Ectodermal cell (in vitro differentiated cells): ENCODE measurements at regions not wholly inside any gene's neighbourhood (a gene's known extent, or its start where the extent isn't known, plus 50 kb on each side); places are given as distances from the start of the nearest gene placed in this dataset.

Source experiments
- H3K27ac ChIP-seq: 2 replicates; pipeline ENCODE4 v1.7.0; 2013; ENCODE audit warnings: mild to moderate bottlenecking, low read depth, low read length; ENCODE audit not compliant: insufficient read depth, poor library complexity, severe bottlenecking
- H3K27me3 ChIP-seq: 2 replicates; pipeline ENCODE4 v1.7.0; 2013; ENCODE audit warnings: mild to moderate bottlenecking, low read length; ENCODE audit not compliant: insufficient read depth, control insufficient read depth, poor library complexity, severe bottlenecking
- H3K36me3 ChIP-seq: one replicate; pipeline ENCODE4 v1.7.0; 2013; ENCODE audit warnings: low read length; ENCODE audit not compliant: control insufficient read depth, insufficient read depth
- H3K4me1 ChIP-seq: one replicate; pipeline ENCODE4 v1.7.0; 2013; ENCODE audit warnings: low read length; ENCODE audit not compliant: control insufficient read depth, insufficient read depth
- H3K4me3 ChIP-seq: 2 replicates; pipeline ENCODE4 v1.7.0; 2013; ENCODE audit warnings: low read depth, low read length, control low read depth; ENCODE audit not compliant: insufficient read depth
- H3K9me3 ChIP-seq: 2 replicates; pipeline ENCODE4 v1.7.0; 2013; ENCODE audit warnings: mild to moderate bottlenecking, low read length, moderate library complexity; ENCODE audit not compliant: control insufficient read depth
- WGBS, 2 experiments: methylation state at CpG; one replicate each; pipeline ENCODE4 v1.1.7; 2013; ENCODE audit warnings: missing lambda C conversion rate in 2 of 2; 5-methylcytosine and 5-hydroxymethylcytosine counted together

DNA sequence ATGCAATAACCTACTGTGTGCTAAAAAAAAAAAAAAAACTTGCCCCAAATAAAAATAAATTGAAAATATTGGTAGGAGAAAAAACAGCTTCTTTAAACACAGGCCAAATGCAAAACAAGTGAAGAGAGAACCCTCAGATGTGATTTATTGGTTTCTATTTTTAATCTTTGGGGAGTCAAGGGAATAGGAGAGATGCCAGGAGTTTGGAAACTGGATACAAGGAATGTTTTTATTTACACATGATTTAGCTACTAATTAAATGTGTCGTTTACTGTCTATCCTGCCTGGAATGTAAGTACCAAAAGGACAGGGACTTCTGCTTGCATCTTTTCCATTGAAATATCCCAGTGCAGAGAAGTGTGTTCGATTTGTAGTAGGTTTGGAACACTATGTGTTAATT is 810.7 kb downstream of the MAFB start:
- WGBS, 2 experiments: 88 to 95% methylated on average over 2 of the region's 2 CpGs
- H3K9me3 ChIP-seq: no peaks in the 10 kb centered on the region
- no peak overlapping the region for H3K27ac ChIP-seq
- no peaks in the 10 kb centered on the region for H3K36me3 ChIP-seq
- H3K4me3 ChIP-seq: no peak overlapping the region
- H3K4me1 ChIP-seq: peaks cover 16% of the 10 kb centered on the region
- no peaks in the 10 kb centered on the region for H3K27me3 ChIP-seq

DNA sequence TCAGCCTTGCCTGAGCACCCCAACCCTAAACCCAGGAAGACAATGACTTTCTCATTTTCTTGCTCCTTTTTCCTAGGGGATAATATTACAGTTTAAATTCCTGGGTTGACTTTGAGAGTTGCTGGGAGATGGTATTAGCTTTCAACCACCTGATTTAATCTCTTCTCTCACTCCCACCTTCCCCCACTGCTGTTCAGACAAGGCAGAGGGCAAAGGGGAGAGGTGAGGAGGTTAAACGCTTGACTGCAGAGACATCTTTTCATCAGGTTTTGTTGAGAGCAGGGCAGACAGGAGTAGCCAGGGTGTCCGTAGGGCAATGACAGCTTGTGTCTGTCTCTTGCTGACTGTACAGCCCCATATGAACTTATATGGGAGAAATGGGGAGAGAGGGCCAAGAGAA is 811.2 kb downstream of the MAFB start:
- no peak overlapping the region for H3K4me3 ChIP-seq
- H3K36me3 ChIP-seq: no peaks in the 10 kb centered on the region
- no peaks in the 10 kb centered on the region for H3K9me3 ChIP-seq
- WGBS, 2 experiments: 61 to 64% methylated on average over 2 of the region's 2 CpGs
- H3K27ac ChIP-seq: peak overlapping the region; percentile 77
- peaks cover 16% of the 10 kb centered on the region for H3K4me1 ChIP-seq
- H3K27me3 ChIP-seq: no peaks in the 10 kb centered on the region

DNA sequence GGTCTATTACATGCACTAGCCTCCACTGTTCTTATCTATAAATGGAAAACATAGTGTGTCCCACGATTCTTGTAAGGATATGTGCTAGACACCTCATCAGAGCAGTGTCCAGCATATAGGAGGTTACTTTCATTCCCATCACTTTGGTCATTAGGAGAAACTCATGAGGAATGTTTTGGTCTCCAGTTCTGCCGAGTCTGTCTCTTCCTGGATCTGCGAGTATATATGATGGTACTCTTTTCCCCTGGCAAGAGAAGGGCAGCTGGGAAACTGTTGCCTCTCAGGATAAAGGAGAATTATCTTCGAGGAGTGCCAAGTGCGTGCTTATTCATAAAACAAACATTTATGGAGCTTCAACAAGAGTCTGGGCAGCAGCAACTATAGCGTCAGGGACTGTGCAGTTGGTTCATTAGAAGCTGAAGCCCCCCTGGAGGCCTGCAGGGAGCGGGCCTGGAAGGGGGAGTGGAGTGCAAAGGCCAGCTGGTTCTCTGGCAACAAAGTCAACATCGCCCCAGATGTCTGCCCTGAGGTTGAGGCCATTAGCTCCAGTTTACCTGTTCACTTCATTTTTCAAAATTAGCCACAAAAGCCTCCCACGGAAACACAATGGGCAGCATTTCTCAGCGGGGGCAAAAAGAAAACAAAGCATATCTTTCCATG is 811.9 kb downstream of the MAFB start:
- peak overlapping the region; percentile 77 for H3K27ac ChIP-seq
- no peaks in the 10 kb centered on the region for H3K27me3 ChIP-seq
- H3K4me1 ChIP-seq: peaks cover 16% of the 10 kb centered on the region
- whole genome bisulfite sequencing, 2 experiments: 89 to 90% methylated on average over 10 of the region's 10 CpGs
- H3K36me3 ChIP-seq: no peaks in the 10 kb centered on the region
- no peaks in the 10 kb centered on the region for H3K9me3 ChIP-seq
- H3K4me3 ChIP-seq: no peak overlapping the region

DNA sequence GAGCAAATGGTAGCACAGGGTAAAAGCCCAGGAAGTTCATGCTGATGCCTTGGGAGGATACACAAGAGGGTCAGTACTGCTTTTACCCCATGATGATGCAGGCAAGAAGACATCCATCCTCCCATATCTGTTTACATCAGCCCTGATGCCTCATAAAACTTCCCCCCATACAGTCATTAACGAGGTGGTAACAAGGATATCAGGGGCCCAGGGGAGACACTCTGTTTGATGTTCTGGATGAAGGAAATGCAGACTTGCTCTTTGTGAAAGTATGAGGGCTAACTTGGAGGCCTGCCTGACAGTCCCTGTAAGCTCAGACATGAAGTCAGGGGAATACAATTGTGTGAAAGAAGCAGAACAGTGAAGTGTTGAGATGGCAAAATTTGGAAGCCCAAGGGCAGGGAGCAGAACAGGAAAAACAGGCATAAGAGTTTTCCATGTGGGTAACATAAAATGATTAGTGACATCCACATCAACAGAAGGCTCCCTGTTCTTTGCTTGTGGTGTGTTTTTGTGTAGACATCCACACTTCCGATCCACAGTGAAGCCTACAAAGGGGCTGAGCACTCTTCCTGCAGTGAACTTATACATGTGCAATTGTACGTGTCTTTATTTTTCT is 813.4 kb downstream of the MAFB start:
- no peaks in the 10 kb centered on the region for H3K9me3 ChIP-seq
- H3K4me1 ChIP-seq: peaks cover 28% of the 10 kb centered on the region
- 84 to 94% methylated on average over 3 of the region's 3 CpGs for WGBS, 2 experiments
- no peak overlapping the region for H3K4me3 ChIP-seq
- H3K36me3 ChIP-seq: no peaks in the 10 kb centered on the region
- no peak overlapping the region for H3K27ac ChIP-seq
- H3K27me3 ChIP-seq: no peaks in the 10 kb centered on the region

DNA sequence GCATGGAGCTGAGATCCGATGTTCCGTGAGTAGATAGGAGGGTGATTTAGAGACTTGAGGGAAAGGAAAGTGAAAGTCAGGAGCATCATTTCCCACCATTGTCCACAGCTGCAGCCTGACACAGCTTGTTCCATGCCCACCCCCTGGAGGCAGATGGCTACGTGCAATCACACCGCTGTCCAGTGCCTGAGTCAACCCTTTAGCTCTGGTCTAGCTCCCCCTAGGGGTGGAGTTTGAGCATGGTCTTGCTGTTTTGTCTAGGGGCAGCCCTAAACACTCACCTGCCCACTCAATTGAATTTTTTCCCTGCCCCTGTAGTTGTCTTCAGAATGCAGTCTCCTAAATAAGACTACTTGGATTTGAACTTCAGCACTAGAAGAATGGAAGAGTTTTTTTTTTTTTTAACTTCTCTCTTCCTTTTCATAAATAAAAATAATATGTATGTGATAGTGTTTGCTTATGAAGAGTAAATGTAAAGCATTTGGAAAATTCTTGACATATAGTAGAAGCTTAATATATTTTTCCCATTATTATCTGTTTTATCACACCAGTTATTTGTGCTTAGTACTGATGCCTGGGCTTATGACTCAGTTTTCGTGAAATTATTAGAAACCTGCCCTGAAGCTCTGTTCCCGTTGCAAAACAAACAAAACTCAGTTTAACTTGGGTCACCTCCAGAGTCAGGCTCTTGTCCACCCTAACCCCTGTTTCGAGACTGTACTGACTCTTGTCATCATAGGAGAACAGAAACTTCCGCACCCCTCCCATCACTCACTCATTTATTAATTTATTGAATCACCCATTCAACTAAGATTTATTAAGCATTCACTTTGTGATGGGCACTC is 814.8 kb downstream of the MAFB start:
- H3K4me3 ChIP-seq: no peak overlapping the region
- H3K27ac ChIP-seq: no peak overlapping the region
- peaks cover 28% of the 10 kb centered on the region for H3K4me1 ChIP-seq
- no peaks in the 10 kb centered on the region for H3K27me3 ChIP-seq
- H3K9me3 ChIP-seq: no peaks in the 10 kb centered on the region
- H3K36me3 ChIP-seq: no peaks in the 10 kb centered on the region
- 74 to 76% methylated on average over 8 of the region's 8 CpGs for WGBS, 2 experiments

DNA sequence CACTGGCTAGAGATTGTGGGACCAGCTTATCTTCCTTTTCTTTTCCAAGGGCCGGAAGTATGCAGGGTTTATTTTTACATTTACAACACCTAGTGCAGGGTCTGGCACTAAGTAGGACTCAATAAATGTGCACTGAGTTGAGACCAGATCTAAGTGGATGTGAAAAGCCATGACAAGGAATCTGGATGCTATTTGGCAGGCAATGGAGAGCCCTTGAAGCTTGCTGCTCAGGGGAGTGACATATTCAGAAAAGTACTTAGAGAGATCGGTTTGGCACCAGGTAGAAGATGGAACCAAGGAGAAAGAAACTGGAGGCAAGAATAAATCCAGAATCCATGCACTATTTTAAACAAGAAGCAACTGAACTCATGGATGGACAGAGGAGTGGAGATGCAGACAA is 815.8 kb downstream of the MAFB start:
- H3K27me3 ChIP-seq: no peaks in the 10 kb centered on the region
- H3K9me3 ChIP-seq: no peaks in the 10 kb centered on the region
- H3K4me1 ChIP-seq: peaks cover 26% of the 10 kb centered on the region
- no peaks in the 10 kb centered on the region for H3K36me3 ChIP-seq
- no peak overlapping the region for H3K27ac ChIP-seq
- WGBS, 2 experiments: 92 to 93% methylated on average over 1 to 2 of the region's 2 CpGs
- no peak overlapping the region for H3K4me3 ChIP-seq

DNA sequence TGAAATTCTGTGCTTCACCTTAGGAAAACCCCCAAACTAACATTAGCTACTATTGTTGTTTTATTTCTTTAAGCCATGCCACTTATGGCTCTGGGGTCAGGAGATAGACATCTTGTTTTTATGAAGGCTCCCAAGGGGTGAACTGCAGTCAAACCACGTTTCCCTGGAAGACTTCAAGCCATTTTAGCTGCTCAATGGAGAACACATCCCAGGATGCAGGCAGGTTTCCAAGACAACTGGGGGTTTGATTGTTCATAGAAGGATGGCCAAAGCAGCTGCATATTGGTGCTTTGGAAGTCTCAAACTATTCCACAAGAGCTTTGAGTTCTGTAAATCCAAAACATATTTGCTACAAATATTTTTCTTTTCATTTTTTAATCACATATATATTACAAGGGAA is 818.0 kb downstream of the MAFB start:
- peaks cover 12% of the 10 kb centered on the region for H3K4me1 ChIP-seq
- 60 to 67% methylated on average over 1 of the region's 1 CpG for WGBS, 2 experiments
- H3K27me3 ChIP-seq: no peaks in the 10 kb centered on the region

DNA sequence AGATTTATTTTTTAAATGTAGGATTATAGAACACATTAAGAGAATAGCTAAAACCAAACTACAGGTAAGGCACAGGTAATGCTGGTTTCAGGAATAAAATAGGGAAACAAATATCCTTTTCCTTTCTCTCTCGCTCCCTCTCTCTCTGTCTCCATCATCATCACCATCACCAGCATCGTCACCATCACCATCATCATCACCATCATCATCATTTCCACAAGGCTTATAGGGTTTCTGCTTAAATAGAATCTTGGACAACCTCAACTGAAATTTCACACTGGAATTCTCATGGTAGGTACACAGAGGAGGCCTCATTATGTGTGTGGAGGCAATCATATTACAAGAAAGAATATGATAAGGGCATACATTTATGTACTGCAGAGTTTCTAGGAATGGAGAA is 823.6 kb downstream of the MAFB start:
- no peaks in the 10 kb centered on the region for H3K9me3 ChIP-seq
- no peak overlapping the region for H3K27ac ChIP-seq
- H3K4me3 ChIP-seq: no peak overlapping the region
- H3K36me3 ChIP-seq: no peaks in the 10 kb centered on the region
- H3K4me1 ChIP-seq: no peaks in the 10 kb centered on the region
- 90 to 92% methylated on average over 2 of the region's 2 CpGs for WGBS, 2 experiments
- no peaks in the 10 kb centered on the region for H3K27me3 ChIP-seq

More for the DNA sequence above, 818.0 kb downstream of the MAFB start:
- no peaks in the 10 kb centered on the region for H3K9me3 ChIP-seq
- no peaks in the 10 kb centered on the region for H3K36me3 ChIP-seq
- H3K27ac ChIP-seq: no peak overlapping the region
- H3K4me3 ChIP-seq: no peak overlapping the region

DNA sequence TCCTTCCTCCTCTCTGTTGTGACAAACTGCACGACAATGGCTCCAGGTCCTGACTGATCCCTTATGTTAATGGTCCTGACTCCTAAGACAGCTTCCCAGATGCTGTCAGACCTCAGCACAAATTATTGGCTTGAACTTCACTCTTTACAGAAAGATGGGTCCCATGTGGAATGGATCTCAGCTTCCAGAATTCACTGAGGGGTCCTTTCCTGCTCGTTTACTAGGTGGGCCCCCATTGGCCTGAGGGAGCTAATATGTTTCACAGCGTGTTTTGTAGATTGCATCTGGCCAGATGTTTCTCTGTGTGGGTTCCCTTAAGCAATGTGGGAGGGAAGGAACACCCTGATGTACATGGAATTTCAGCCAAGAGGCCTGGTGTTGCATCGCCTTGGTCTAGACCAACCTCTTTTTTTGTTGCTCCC is 826.6 kb downstream of the MAFB start:
- Histone ChIP-seq H3K4me3 (no peak overlapping the region), H3K9me3 (no peaks in the 10 kb centered on the region), H3K36me3 (no peaks in the 10 kb centered on the region), H3K4me1 (no peaks in the 10 kb centered on the region), H3K27me3 (no peaks in the 10 kb centered on the region), H3K27ac (no peak overlapping the region)
- 85% methylated on average over 4 of the region's 4 CpGs for WGBS, 2 experiments

DNA sequence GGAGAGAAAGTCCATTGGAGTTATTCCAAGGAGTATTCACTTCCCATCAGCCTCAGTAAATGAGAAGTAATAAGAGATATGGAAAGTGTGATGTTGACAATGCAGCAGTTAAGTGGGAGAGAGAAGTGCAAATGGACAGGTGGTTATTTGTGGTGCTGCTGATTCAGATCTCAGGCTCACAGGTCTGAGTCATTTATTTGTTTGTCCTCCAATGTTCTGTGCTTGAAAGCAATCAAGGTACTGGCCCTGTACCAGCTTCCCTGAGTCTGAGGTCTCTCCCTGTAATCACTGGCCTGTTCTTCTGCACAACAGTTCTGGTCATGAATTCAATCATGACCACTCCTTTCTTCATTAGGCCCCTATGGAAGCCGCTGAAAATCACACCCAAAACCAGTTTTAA is 827.7 kb downstream of the MAFB start:
- peaks cover 2% of the 10 kb centered on the region for H3K27me3 ChIP-seq
- no peak overlapping the region for H3K4me3 ChIP-seq

More for the DNA sequence above, 827.7 kb downstream of the MAFB start:
- no peaks in the 10 kb centered on the region for H3K4me1 ChIP-seq
- no peaks in the 10 kb centered on the region for H3K36me3 ChIP-seq
- no peak overlapping the region for H3K27ac ChIP-seq
- H3K9me3 ChIP-seq: no peaks in the 10 kb centered on the region
- 89 to 100% methylated on average over 1 of the region's 1 CpG for WGBS, 2 experiments
